Stimulated activated CD8-positive, alpha-beta memory T cell treated with anti-CD3 and anti-CD28 coated beads, Interleukin-12 subunit alpha, Interleukin-12 subunit beta, amount 100 ng/mL, for 1 hour (primary cell): ENCODE measurements at regions not wholly inside any gene's neighbourhood (a gene's known extent, or its start where the extent isn't known, plus 50 kb on each side); places are given as distances from the start of the nearest gene placed in this dataset.

ENCODE experiments used
- DNase-seq: peaks from one replicate; pipeline ENCODE4 v3.0.0-alpha.2; 2020; ENCODE audit warnings: low read depth

DNA sequence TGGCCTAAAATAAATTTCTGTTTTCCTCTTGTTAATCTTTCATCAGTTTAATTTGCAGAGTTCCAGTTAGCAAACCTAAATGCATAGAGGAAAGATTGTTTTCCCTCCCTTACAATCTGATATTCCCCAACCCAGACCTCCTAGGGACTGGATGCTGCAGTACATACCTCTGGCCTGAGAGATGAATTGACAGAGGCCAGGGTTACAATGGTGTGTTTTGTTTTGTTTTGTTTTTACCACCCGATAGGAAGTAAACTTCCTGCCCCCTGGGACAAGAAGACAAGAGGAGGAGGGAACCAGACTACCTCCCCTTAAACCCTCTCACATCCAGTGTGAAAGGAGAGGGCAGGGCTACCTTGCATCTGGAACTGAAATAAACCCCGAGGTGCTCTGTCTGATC is 319.0 kb downstream of the LRFN2 start:
- DNase-seq, result no peak

- no peak for DNase-seq
Observed at GRCh38 chr6:40265615-40266014, 321.5 kb downstream of the LRFN2 start.

DNA sequence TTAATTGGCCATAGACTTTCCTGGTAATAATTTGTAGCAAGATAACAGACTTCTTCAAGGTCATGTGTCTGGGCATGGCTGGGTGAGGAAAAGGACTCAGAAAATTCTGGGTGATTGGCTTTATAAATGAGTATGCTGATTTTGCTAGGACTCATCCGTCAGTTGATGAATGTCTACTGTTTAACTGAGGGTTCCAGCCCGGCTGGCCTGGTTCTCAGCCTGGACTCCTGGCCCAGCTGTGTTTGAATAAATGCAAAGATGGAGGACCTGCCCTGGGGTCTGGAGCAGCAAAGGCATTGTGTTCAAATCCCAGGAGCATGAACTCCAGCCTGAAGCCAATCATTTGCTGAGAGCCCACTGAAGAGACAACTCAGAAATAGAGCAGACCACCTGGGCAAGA is 323.2 kb downstream of the LRFN2 start:
- no peak for DNase-seq

GRCh38 chr6:40262363-40262762 is 324.8 kb downstream of the LRFN2 start:
- no peak for DNase-seq

DNA sequence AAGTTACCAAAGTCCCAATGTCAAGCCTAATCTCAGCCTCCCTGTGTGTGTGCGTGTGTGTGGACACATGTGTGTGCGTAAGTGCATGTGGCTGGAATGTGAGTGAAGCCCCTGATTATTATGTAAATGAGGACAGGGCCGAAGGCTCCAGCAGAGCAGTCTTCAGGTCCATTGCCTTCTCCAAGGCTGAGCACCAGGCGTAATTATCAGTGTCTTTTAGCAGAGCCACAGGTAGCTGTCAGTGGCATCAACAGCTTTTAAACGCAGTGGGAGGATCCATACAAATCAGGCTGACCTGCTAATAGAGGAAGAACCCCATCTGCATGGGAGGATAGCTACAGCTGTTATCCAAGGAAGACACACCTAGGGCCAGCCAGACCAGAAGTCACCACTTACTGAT is 324.3 kb upstream of the MOCS1 start:
- no peak for DNase-seq

- DNase-seq, result no peak
Observed at GRCh38 chr6:40256831-40257230, 322.6 kb upstream of the MOCS1 start.

DNA sequence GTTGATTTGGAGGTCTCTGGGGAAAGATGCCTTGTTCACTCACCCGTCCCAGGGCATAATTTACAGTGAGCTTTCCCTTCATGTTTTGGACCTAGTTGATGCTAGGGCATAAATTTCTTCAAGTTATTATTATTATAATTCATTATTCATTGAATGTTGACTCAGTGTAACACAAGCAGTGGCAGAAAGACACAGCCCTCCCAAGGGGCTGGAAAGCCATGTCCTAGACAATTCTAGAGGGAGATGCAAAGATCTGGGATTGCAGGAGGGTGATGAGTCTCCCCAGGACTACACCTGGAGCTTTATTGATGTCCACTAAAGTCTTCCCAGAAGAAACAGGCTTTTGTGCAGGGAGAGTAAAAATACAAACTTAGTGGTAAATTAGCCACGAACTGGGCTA is 322.0 kb upstream of the MOCS1 start:
- DNase-seq, result no peak

- no peak for DNase-seq
Observed at GRCh38 chr6:40253420-40253819, 319.2 kb upstream of the MOCS1 start.

GRCh38 chr6:40252531-40253258 is 318.4 kb upstream of the MOCS1 start:
- no peak for DNase-seq

GRCh38 chr6:40251637-40252300 is 317.5 kb upstream of the MOCS1 start:
- DNase-seq, result no peak

- no peak for DNase-seq
Observed at GRCh38 chr6:40249935-40250334, 315.7 kb upstream of the MOCS1 start.

- no peak for DNase-seq
Observed at GRCh38 chr6:40247516-40248115, 313.4 kb upstream of the MOCS1 start.

- no peak for DNase-seq
Observed at GRCh38 chr6:40244699-40245098, 310.4 kb upstream of the MOCS1 start.

- DNase-seq, result no peak
Observed at GRCh38 chr6:40232698-40233097, 298.4 kb upstream of the MOCS1 start.

DNA sequence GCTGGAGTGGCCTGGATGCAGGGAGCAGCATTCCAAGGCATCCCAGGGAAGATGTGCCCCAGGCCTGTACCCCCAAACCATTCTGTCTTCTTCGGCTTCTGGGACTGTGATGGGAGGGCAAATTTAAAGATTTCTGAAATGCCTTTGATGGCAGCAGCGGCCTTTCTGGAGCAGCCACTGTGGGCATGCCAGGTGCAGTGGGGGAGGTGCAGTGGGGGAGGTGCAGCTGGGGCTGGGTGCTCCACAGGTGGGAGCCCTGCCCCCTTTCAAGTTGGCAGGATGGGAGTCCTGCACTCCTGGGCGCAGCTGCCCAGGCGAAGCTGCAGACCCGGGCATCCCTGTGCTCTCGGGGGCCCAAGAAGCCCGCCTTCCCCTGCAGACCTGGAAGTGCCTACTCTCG is 293.5 kb upstream of the MOCS1 start:
- DNase-seq, result no peak

DNA sequence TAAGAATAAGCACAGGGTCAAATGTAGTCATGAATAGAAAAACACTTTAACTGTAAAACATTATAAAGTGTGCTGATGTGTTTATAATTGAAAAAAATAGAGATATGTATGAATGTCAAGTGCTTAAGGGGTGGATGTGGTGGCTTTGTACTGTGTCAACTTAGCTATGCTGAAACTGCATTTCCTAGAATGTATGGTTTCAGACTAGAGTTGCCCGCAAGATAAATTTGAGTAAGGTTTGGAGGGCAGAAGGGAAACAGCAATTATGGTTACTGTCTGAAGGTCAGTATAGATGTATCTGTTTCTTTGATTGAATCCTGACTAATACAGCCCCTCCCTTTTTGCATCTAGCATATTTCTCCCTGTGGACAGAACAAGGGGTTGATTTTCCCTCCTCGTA is 288.1 kb upstream of the MOCS1 start:
- no peak for DNase-seq

DNA sequence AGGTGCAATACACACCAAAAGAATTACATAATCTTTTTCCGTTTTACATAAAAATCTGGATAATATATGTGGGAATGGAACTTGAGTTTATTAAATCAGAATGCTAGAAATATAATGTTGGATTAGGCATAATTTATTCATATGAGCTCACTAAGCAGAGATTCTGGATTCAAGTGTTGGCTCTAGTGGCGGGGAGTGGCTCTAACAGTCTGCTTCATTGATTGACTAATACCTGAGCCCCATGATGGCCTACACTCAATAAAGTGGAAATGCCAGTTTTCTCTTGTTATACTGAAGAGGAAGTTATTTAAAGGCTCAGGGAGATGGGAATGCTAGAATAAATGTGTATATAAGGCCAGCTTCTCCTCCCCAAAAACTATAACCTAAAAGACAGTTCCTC is 285.5 kb upstream of the MOCS1 start:
- no peak for DNase-seq

DNA sequence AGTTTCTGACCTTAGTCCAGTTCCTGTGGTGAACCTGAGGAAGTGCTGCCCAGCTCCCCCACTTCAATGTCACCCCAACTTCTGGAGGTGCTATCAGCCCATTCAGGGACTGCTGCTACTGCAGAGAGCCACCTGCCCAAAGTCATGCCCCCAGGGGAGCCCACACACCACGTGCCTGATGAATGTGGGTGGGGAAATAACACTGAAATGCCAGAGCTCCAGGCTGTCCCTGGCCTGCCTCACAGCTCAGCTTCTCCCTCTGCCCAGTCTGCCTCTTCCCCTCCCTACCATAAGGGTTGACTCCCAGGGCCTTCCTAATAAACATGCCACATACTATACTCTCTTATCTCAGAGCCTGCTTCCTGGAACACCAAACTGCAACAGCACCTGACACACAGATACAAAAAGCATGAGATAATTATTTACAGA is 276.4 kb upstream of the MOCS1 start:
- no peak for DNase-seq

- DNase-seq, result no peak
Observed at GRCh38 chr6:40205801-40206200, 271.5 kb upstream of the MOCS1 start.

GRCh38 chr6:40205004-40205403 is 270.7 kb upstream of the MOCS1 start:
- DNase-seq, result no peak

DNA sequence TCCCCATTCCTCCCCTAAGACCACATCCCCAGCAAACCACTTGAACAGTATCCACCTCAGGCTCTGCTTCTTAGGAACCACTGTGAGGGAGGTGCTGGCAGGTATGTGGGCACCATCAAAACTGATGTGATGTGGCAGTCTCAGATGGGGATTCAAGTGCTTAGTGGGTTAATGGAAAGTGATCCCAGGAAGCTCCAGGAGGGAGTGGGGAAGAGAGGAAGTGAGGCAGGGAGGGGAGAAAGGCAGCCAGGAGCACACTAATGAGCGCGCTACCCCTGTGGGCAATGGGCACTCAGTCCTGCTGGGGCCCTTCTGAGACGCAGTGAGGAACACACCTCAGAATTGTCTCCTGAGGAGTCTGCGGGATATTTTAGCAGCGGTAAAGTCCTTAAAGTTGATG is 263.1 kb upstream of the MOCS1 start:
- DNase-seq, result no peak

DNA sequence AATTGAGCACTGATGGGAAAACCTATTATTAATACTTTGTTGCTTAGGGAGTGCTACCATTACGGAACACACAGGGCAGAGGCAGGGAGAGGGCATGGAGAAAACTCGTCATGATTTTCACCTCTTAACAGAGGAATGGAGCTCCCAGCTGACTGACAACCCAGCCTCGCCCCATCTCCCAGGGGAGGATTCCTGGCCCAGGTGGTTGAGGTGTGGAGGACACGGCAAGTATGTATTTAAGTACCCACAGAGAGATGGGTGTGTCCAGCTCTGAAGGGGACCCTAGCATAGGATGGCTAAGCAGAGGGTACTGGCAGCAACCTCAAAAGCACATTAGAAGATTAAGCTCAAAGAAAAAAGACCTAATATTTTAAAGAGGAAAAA is 261.9 kb upstream of the MOCS1 start:
- DNase-seq, result no peak

DNA sequence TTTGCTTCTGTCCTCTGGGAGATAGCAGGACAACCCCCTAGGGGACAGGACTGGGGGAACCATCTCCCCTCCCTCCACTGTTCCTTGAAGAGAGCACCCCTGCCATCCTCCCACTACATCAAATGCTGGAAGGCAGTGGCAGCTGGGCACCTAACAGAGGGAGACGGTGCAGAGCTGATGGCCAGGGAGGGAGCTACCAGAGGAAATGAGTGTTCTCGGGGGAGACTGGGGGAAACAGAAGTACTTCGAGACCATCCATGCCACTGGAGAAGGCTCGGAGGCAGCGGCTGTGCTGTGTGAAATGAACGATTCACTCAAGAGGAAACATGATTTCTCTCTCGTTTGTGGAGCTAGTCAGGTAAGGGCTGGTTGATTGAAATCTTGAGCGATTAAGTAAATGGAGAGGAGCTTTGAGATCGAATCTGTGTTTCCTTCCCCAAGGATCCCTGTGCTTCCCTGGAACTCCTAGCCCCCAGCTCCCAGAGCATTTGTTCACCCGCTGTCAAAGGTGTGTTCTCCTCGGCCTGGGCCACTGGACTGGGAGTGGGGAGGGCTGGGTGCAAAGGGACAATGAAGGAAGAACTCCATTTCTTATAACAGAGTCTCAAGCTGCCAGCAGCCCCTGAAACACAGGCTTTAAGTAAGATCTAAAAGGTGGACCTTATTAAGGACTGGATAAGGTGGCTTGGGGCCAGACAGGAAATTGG is 261.3 kb upstream of the MOCS1 start:
- DNase-seq, result no peak
